A673 (cell line): ENCODE measurements at regions not wholly inside any gene's neighbourhood (a gene's known extent, or its start where the extent isn't known, plus 50 kb on each side); places are given as distances from the start of the nearest gene placed in this dataset.

Experiments
- BruUV-seq: library from RNA; stranded (reverse); fragments of 400-500 nt; replicated peaks from 2 replicates; lab custom pipeline; 2021; lab: Mats Ljungman, UMichigan
- CTCF ChIA-PET: fragments of 300-600 bp; sonication (Branson Sonifier 250); formaldehyde crosslinking; loops from one replicate; lab custom pipeline; 2022; ENCODE audit warnings: antibody characterized with exemption; lab: Charles Lee
- POLR2A ChIA-PET: fragments of 300-600 bp; sonication (Branson Sonifier 250); formaldehyde crosslinking; loops from one replicate; lab custom pipeline; 2022; ENCODE audit warnings: antibody characterized with exemption; ENCODE audit not compliant: low non-redundant PET; lab: Charles Lee
- DNase-seq: peaks from one replicate; pipeline ENCODE4 v3.0.0-alpha.2; 2015; ENCODE audit warnings: low spot score
- H3K27ac ChIP-seq: fragments of 200-600 bp; sonication (generic); 2 replicates; pipeline ENCODE4 v1.5.1; 2016; ENCODE audit warnings: mixed run types, low read depth, mild to moderate bottlenecking, mixed read lengths, antibody characterized with exemption, low read length; ENCODE audit not compliant: poor library complexity, severe bottlenecking
- H3K27me3 ChIP-seq: fragments of 200-600 bp; sonication (generic); replicated peaks from 2 replicates; pipeline ENCODE4 v1.6.1; 2017; ENCODE audit warnings: mixed run types, low read depth, mild to moderate bottlenecking, mixed read lengths, antibody characterized with exemption, low read length; ENCODE audit not compliant: insufficient read depth, poor library complexity
- H3K36me3 ChIP-seq: fragments of 200-600 bp; sonication (generic); 2 replicates; pipeline ENCODE4 v1.6.1; 2016; ENCODE audit warnings: mixed run types, mild to moderate bottlenecking, mixed read lengths, antibody characterized with exemption, low read length; ENCODE audit not compliant: insufficient read depth, poor library complexity, severe bottlenecking
- H3K4me1 ChIP-seq: fragments of 200-600 bp; sonication (generic); 2 replicates; pipeline ENCODE4 v1.6.1; 2017; ENCODE audit warnings: mixed run types, mild to moderate bottlenecking, mixed read lengths, antibody characterized with exemption, low read length; ENCODE audit not compliant: insufficient read depth, poor library complexity, severe bottlenecking
- H3K4me3 ChIP-seq: fragments of 200-600 bp; sonication (generic); 2 replicates; pipeline ENCODE4 v1.5.1; 2016; ENCODE audit warnings: low read depth, mixed run types, mild to moderate bottlenecking, mixed read lengths, low read length; ENCODE audit not compliant: poor library complexity, severe bottlenecking
- H3K9me3 ChIP-seq: fragments of 200-600 bp; sonication (generic); 2 replicates; pipeline ENCODE4 v1.6.1; 2016; ENCODE audit warnings: mixed run types, low read depth, mild to moderate bottlenecking, mixed read lengths, antibody characterized with exemption, low read length; ENCODE audit not compliant: poor library complexity, severe bottlenecking
- CTCF ChIP-seq: fragments of 300-800, 200-600 bp; sonication (generic); conservative IDR thresholded peaks from 2 replicates; pipeline ENCODE4 v1.5.1; 2017; ENCODE audit warnings: low read depth, mild to moderate bottlenecking, antibody characterized with exemption, low read length, moderate library complexity, mixed read lengths
- EZH2 ChIP-seq: fragments of 200-600 bp; sonication (generic); IDR thresholded peaks from 2 replicates; pipeline ENCODE4 v1.6.1; 2017; ENCODE audit warnings: borderline replicate concordance, low read depth, mild to moderate bottlenecking, mixed read lengths, antibody characterized with exemption, low read length; ENCODE audit not compliant: poor library complexity, severe bottlenecking
- intact Hi-C: fragments of 100-400 bp; cut with micrococcal nuclease; formaldehyde crosslinking; loops from one replicate; pipeline ENCODE4 v1.10.0; 2022; ENCODE audit not compliant: unreplicated experiment

- intact Hi-C loops: loop anchor here (5.0 kb wide), 1 partner anchor 38 kb away; no protein-coding TSS in a partner anchor
- no TSS peak for BruUV-seq
- no peak overlapping the region for H3K4me3 ChIP-seq
- H3K27ac ChIP-seq: peak overlapping the region; percentile 25
- H3K27me3 ChIP-seq: no peaks in the 10 kb centered on the region
- H3K4me1 ChIP-seq: peaks cover 24% of the 10 kb centered on the region
- ChIA-PET POLR2A (no interaction called here), CTCF (no interaction called here)
- peak; percentile 78 for DNase-seq
- H3K9me3 ChIP-seq: no peaks in the 10 kb centered on the region
- H3K36me3 ChIP-seq: no peaks in the 10 kb centered on the region
- no peak for TF ChIP-seq CTCF
- TF ChIP-seq EZH2: no peak
Observed at GRCh38 chrX:30153881-30154260, 61.5 kb upstream of the MAGEB2 start.

GRCh38 chrX:30156009-30156408 is 59.4 kb upstream of the MAGEB2 start:
- Histone ChIP-seq H3K27me3 (no peaks in the 10 kb centered on the region), H3K4me3 (no peak overlapping the region), H3K4me1 (peaks cover 24% of the 10 kb centered on the region), H3K36me3 (no peaks in the 10 kb centered on the region), H3K27ac (no peak overlapping the region), H3K9me3 (no peaks in the 10 kb centered on the region)
- CTCF ChIA-PET: no interaction called here
- POLR2A ChIA-PET: no interaction called here
- TF ChIP-seq EZH2 (no peak), CTCF (no peak)
- DNase-seq: no peak
- intact Hi-C loops: no loop called here
- no TSS peak for BruUV-seq

- H3K4me3 ChIP-seq: no peak overlapping the region
- no peak overlapping the region for H3K27ac ChIP-seq
- no peaks in the 10 kb centered on the region for H3K9me3 ChIP-seq
- no TSS peak for BruUV-seq
- H3K36me3 ChIP-seq: no peaks in the 10 kb centered on the region
- CTCF ChIA-PET: no interaction called here
- POLR2A ChIA-PET: no interaction called here
- intact Hi-C loops: no loop called here
- TF ChIP-seq CTCF (no peak), EZH2 (no peak)
- H3K4me1 ChIP-seq: peaks cover 24% of the 10 kb centered on the region
- no peak for DNase-seq
- H3K27me3 ChIP-seq: no peaks in the 10 kb centered on the region
Observed at GRCh38 chrX:30156880-30157560, 58.3 kb upstream of the MAGEB2 start.
